Left hindlimb (tissue), 1 donor: ENCODE measurements at regions not wholly inside any gene's neighbourhood (a gene's known extent, or its start where the extent isn't known, plus 50 kb on each side); places are given as distances from the start of the nearest gene placed in this dataset.
A peak's percentile ranks its signal among the peaks of the same experiment; 100 is the strongest.
"Not testable (repeated sequence)": the region's sequence is repeated elsewhere in the genome, so short reads cannot be mapped to it uniquely, and the experiment has no call there.

Experiments used
- DNase-seq: peaks from one replicate; pipeline ENCODE4 v3.0.0-alpha.2; 2018

GRCh38 chr1:146487555-146487954 is 258.7 kb upstream of the NOTCH2NLA start:
- not testable (repeated sequence) for DNase-seq

DNA sequence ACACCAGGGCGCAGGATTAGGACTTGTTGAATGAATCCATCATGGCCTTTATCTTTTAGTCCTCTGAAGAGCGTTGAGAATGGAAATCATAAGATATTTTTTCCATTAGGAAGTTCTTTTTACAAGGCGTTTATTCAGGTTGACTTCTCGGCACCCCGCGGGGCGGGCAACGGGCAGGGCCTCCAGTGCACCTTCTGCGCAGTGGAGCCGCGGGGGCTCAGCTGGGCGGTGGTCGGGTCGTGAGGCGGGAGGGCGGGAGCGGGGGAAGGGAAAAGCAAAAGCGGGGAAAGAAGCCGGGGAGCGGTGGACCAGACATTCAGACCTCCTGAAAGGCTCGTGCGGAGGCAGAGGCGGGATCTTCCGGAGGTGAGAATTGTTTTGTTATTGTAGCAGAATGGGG is 258.3 kb upstream of the NOTCH2NLA start:
- not testable (repeated sequence) for DNase-seq

DNA sequence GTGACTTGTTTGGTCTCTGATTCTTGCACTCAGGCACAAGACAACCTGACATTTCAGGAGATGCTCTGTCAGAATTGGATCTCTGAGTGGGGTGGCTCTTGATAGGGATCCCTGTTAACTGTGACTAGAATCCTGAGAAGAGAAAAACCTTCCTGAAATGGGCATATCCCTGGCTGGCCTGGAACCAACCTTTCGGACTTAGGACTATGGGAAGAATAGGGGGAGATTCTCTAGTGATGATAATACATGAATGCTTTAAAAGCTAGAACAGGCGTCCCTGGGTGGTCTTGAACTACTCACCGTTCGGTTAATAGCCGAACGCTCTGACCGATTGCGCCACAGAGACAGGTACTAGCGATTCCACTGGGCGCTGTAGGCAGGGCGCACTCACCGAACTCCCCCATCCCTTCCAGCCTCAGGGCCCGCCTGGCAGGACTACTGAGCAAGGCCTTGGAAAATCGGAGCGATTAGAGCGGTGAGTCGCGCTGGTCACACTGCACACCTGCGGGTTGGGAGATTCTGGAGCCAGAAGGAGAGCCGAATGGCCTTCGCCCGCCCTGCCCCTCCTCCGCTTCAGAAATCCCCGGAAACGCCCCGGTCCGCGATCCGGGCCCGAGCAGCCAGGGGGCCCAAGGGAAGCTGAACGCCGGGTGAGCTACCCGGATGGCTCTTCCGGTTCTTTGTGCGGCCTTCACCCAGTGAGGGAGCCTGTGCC is 257.6 kb upstream of the NOTCH2NLA start:
- peak; percentile 52 for DNase-seq

GRCh38 chr1:146484195-146484594 is 255.4 kb upstream of the NOTCH2NLA start:
- not testable (repeated sequence) for DNase-seq

DNA sequence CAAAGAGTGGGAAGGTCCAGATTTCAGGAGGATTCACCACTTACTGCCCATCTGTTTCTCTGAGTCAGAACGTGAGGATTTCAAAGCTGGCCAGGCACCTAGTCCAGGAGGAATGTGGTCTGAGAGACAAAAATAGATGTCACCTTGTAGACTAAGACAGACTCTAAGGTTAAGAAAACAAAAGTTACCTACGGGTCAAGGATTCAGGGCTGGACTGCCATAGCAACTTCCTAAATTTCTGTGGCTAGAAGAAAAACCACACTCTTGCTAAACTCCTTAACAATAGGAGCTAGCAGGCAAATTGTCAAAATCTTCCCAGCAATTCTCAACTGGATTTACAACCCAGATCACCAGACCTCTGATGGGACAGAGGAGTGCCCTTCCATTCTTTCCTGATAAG is 250.4 kb upstream of the NOTCH2NLA start:
- DNase-seq, result not testable (repeated sequence)

DNA sequence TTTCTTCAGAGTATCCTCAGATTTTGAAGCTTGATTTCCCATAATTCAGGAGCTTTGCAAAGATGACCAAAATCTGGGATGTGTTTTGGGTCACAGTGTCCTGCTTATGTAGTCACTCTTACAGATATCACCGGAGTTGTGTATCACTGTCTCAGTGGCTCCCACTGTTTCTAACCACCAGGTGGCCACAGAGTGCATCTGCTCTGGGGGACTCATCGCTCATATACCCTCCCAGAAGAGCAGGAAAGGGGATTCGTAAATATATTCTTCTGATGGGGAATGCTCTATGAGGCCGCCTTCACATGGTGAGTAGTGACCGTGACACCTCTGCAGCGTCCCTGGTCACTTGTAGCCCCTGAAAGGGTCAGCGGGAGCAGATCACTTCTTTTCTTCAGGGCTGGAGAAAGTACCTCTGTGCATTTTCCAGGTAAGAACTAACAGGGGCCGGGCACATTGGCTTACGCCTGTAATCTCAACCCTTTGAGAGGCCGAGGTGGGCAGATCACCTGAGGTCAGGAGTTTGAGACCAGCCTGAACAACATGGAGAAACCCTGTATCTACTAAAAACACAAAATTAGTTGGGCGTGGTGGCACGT is 249.4 kb upstream of the NOTCH2NLA start:
- DNase-seq, result not testable (repeated sequence)

DNA sequence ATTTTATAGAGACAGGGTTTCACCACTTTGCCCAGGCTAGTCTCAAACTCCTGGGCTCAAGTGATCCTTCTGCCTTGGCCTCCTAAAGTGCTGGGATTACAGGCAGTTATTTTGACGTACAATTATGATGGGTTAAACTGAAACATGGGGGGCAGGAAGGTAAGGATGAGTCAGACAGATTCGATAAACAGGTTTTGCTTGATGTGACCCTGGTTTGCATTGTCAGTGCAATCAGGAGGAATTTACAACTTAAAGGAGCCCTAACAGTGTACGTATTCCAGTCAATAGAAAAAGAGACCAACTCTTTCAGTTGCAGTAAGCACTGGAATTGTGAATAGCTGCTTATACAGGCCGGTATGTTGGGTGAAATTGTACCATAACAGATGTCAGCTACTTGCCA is 246.3 kb upstream of the NOTCH2NLA start:
- DNase-seq, result not testable (repeated sequence)

DNA sequence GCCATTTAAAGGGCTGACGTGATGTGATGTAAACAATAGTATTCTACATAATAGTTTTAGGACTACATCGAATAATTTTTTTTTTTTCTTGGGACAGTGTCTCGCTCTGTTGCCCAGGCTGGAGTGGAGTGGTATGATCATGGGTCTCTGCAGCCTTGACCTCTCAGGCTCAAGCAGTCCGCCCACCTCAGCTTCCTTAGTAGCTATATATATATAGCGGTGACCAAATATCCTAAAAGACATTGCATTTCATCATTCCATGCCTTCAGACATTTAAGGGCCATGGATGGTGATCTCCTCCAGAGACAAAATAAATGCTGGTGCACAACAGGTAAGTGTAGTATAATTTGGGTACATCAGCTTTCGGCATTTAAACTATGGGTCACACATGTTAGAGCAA is 245.4 kb upstream of the NOTCH2NLA start:
- not testable (repeated sequence) for DNase-seq

DNA sequence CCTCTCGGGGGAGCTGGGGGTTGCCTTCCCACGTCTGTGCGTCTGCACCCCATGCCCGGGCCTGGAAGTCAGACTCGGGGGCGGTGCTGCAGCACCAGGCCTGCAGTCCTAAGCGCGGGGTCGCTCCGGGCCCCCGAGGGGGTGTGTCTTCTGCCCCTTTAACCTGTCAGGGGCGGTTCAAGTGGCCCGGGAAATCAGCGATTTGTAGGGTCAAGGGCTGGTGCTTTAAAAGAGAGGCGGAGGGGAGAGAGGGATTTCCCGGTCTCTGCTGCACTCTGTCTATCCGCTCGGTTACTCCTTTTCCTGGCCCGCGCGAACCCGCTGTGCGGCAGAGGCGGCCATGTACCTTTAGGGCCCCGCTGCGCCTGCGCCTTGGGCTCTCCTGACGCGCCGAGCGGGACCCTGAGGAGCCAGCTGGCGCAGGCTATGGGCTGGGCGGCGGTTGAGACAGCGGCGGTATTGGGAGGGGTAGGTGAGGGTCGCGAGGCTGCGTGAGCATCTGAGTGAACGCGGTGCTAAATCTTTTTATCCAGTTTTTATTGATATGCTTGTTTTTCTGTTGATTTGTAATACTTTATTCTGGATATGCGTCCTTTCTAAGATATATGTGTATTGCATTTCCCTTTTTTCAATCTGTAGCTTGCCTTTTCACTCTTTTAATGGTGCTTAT is 243.5 kb upstream of the NOTCH2NLA start:
- DNase-seq, result peak; percentile 80

GRCh38 chr1:146459939-146460338 is 231.1 kb upstream of the NOTCH2NLA start:
- not testable (repeated sequence) for DNase-seq

- DNase-seq, result not testable (repeated sequence)
These were observed 230.5 kb upstream of the NOTCH2NLA start for GRCh38 chr1:146459308-146459707.

- not testable (repeated sequence) for DNase-seq
These were observed 220.0 kb upstream of the NOTCH2NLA start for GRCh38 chr1:146448877-146449246.

- not testable (repeated sequence) for DNase-seq
These were observed 219.5 kb upstream of the NOTCH2NLA start for GRCh38 chr1:146448212-146448876.

- peak; percentile 40 for DNase-seq
These were observed 215.0 kb upstream of the NOTCH2NLA start for GRCh38 chr1:146443871-146444222.

GRCh38 chr1:146443088-146443870 is 214.5 kb upstream of the NOTCH2NLA start:
- not testable (repeated sequence) for DNase-seq

DNA sequence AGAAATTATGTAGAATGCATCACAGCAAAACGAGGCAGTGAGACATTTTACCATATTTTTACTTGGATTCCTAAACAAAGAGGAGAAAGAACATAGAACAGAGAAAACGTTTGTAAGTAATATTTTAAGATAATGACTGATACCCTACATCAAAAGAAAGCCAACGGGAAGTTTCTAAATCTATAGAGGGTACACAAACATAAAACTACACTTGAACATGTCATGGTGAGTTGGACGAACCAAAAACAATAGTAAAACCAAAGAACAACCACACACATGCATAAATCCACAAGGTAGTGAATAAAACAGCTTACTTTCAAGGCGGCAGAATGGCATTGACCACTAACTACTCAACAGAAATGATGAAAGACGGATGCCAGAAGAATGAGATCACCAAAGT is 209.7 kb upstream of the NOTCH2NLA start:
- DNase-seq, result not testable (repeated sequence)

DNA sequence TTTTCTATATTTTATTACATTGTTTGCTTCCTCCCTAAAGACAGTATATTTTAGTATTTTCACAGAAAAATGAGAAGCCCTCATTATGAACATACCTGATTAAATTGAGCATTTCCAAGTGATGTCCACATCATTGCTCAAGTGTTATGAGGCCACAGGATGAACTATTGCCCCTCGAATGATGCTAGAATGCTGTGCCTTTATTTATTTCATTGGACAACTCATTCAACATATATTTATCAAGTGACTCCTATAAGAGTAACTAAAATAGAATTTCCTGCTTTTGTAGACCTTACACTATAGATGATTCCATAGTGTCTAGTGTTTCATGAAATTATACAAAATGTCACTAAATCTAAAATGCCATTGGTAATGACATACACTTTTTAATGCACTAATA is 187.8 kb upstream of the NOTCH2NLA start:
- not testable (repeated sequence) for DNase-seq

- not testable (repeated sequence) for DNase-seq
These were observed 186.2 kb upstream of the NOTCH2NLA start for GRCh38 chr1:146415017-146415416.

- peak; percentile 40 for DNase-seq
These were observed 185.1 kb upstream of the NOTCH2NLA start for GRCh38 chr1:146413911-146414310.

DNA sequence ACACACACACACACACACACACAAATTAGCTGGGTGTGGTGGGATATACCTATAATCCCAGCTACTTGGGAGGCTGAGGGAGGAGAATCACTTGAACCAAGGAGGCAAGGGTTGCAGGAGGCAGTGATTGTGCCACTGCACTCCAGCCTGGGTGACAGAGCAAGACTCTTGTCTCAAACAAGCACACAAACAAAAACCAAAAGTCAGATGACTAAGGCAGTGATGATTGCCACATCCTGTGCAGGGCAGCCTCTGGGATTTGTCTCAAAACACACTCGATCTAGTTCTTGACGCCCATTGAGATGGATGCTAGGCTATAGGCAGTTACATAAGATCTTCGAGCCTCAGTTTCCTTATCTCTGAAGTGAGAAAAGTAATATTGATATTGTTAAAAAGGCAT is 183.1 kb upstream of the NOTCH2NLA start:
- DNase-seq, result not testable (repeated sequence)

- peak; percentile 31 for DNase-seq
These were observed 181.1 kb upstream of the NOTCH2NLA start for GRCh38 chr1:146409817-146410441.
